Endothelial cell of umbilical vein (primary cell): ENCODE measurements at regions not wholly inside any gene's neighbourhood (a gene's known extent, or its start where the extent isn't known, plus 50 kb on each side); places are given as distances from the start of the nearest gene placed in this dataset.

Experiments
- BruUV-seq: library from RNA; stranded (reverse); fragments of 400-500 nt; replicated peaks from 2 replicates; lab custom pipeline; 2021; lab: Mats Ljungman, UMichigan
- CTCF ChIA-PET: fragments of 300-600, 350-600 bp; sonication (Branson Sonifier 250); formaldehyde crosslinking; loops from one replicate; lab custom pipeline; 2021; ENCODE audit warnings: antibody characterized with exemption, inconsistent platforms; lab: Charles Lee
- POLR2A ChIA-PET: fragments of 300-600, 350-600 bp; sonication (Branson Sonifier 250); formaldehyde crosslinking; loops from one replicate; lab custom pipeline; 2021; ENCODE audit warnings: antibody characterized with exemption, inconsistent platforms; lab: Charles Lee
- DNase-seq: peaks from one replicate; pipeline ENCODE4 v3.0.0-alpha.2; 2011; ENCODE audit warnings: low read depth, low spot score
- FAIRE-seq: peaks from 2 replicates; lab custom pipeline; 2011; peaks lifted over from hg19 to GRCh38; lab: Jason Lieb, UNC
- H2AFZ ChIP-seq: 2 replicates; pipeline ENCODE4 v1.6.0; 2012; ENCODE audit warnings: low read depth, low read length, control low read depth, inconsistent platforms
- H3K27ac ChIP-seq: 2 replicates; pipeline ENCODE4 v1.5.1; 2011; ENCODE audit warnings: low read depth, mild to moderate bottlenecking, control low read depth, low read length, moderate library complexity; ENCODE audit not compliant: insufficient read depth
- H3K27me3 ChIP-seq, 2 experiments: 2 replicates each; pipeline versions ENCODE4 v1.6.0 to v1.6.1; 2011; ENCODE audit warnings: low read length in 2 of 2, mixed read lengths in 1 of 2; ENCODE audit not compliant: control insufficient read depth in 2 of 2, insufficient read depth in 2 of 2
- H3K36me3 ChIP-seq, 2 experiments: 2 replicates in 1 of 2; 3 replicates in 1 of 2; pipeline ENCODE4 v1.5.1; 2011; ENCODE audit warnings: low read length in 2 of 2, mild to moderate bottlenecking in 1 of 2, moderate library complexity in 1 of 2; ENCODE audit not compliant: control insufficient read depth in 2 of 2, insufficient read depth in 2 of 2; ENCODE audit errors: extremely low read depth in 1 of 2
- H3K4me1 ChIP-seq: 3 replicates; pipeline ENCODE4 v1.5.1; 2011; ENCODE audit warnings: mild to moderate bottlenecking, low read length; ENCODE audit not compliant: control insufficient read depth, insufficient read depth; ENCODE audit errors: extremely low read depth
- H3K4me2 ChIP-seq: 2 replicates; pipeline ENCODE4 v1.6.1; 2011; ENCODE audit warnings: low read length, control low read depth, mixed read lengths; ENCODE audit not compliant: insufficient read depth
- H3K4me3 ChIP-seq, 3 experiments: fragments of 200-600 bp in 1 of 3; sonication (generic), shearing (Covaris generic) in 1 of 3; replicated peaks in 1 of 3; 2 replicates each; pipeline ENCODE4 v1.5.1; 2011 to 2016; ENCODE audit warnings: control low read depth in 3 of 3, low read length in 3 of 3, mild to moderate bottlenecking in 2 of 3, inconsistent platforms in 1 of 3, low read depth in 1 of 3, moderate library complexity in 1 of 3; ENCODE audit not compliant: insufficient read depth in 1 of 3
- H3K79me2 ChIP-seq: 2 replicates; pipeline ENCODE4 v1.6.0; 2012; ENCODE audit warnings: low read length, inconsistent platforms; ENCODE audit not compliant: control insufficient read depth, insufficient read depth
- H3K9ac ChIP-seq: replicated peaks from 2 replicates; pipeline ENCODE3; 2011; ENCODE audit warnings: low read length, control low read depth; ENCODE audit not compliant: insufficient read depth; ENCODE audit errors: extremely low read depth
- H3K9me1 ChIP-seq: replicated peaks from 3 replicates; pipeline ENCODE4 v1.6.0; 2011; ENCODE audit warnings: mild to moderate bottlenecking, low read length; ENCODE audit not compliant: control insufficient read depth, insufficient read depth; ENCODE audit errors: extremely low read depth
- H3K9me3 ChIP-seq: replicated peaks from 2 replicates; pipeline ENCODE4 v1.5.1; 2012; ENCODE audit warnings: low read length, inconsistent platforms; ENCODE audit not compliant: control insufficient read depth, insufficient read depth
- H4K20me1 ChIP-seq: replicated peaks from 2 replicates; pipeline ENCODE3; 2011; ENCODE audit warnings: mild to moderate bottlenecking, low read length; ENCODE audit not compliant: control insufficient read depth, insufficient read depth; ENCODE audit errors: extremely low read depth
- FOS ChIP-seq: IDR thresholded peaks from 2 replicates; pipeline ENCODE4 v1.6.1; 2011; ENCODE audit warnings: mild to moderate bottlenecking, low read length, moderate library complexity, borderline replicate concordance; ENCODE audit not compliant: insufficient read depth
- JUN ChIP-seq: IDR thresholded peaks from 2 replicates; pipeline ENCODE4 v1.6.1; 2011; ENCODE audit warnings: borderline replicate concordance, low read depth; ENCODE audit not compliant: insufficient read length, insufficient read depth
- MAX ChIP-seq: IDR thresholded peaks from 2 replicates; pipeline ENCODE4 v1.6.1; 2011; ENCODE audit not compliant: insufficient read depth, insufficient read length
- POLR2A ChIP-seq: IDR thresholded peaks from 2 replicates; pipeline ENCODE4 v1.6.1; 2012; ENCODE audit warnings: low read depth, mild to moderate bottlenecking, control low read depth, low read length
- POLR2AphosphoS5 ChIP-seq: IDR thresholded peaks from 2 replicates; pipeline ENCODE4 v1.6.1; 2012; ENCODE audit warnings: low read depth, mild to moderate bottlenecking, control low read depth, low read length, moderate library complexity; ENCODE audit not compliant: insufficient read depth
- dilution Hi-C: fragments of 300-500 bp; cut with MboI; formaldehyde crosslinking; loops from one replicate; pipeline ENCODE4 v1.15.0; 2019; ENCODE audit warnings: low sequenced_read_pairs; ENCODE audit not compliant: extremely low pct_ligation_motif_present
- intact Hi-C: fragments of 100-400 bp; cut with micrococcal nuclease; formaldehyde crosslinking; loops from one replicate; pipeline ENCODE4 v1.10.0; 2022

DNA sequence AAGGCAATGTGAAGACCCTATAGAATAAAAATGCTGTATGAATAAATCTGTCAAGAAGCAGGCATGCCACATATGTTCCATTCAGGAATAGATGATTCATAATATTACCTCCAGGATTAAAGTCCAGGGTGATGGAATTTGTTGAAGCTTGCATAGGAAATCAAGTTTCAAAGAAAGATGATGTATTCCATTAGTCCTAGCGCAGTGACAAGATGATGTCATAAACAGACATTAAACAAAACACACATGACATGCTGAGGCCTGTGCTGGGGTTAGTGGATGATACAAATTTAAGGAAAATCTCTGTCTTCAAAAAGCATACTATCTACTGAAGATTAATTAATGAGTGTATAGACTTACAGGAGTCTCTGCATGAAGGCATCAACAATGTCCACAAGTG, 1025.2 kb downstream of the CDH11 start:
- Histone ChIP-seq H3K79me2 (no peaks in the 10 kb centered on the region), H3K9me3 (no peaks in the 10 kb centered on the region), H3K27ac (no peak overlapping the region), H3K4me2 (no peak overlapping the region), H3K9me1 (no peaks in the 10 kb centered on the region), H2AFZ (no peak overlapping the region), H4K20me1 (no peaks in the 10 kb centered on the region), H3K27me3 (no peaks in the 10 kb centered on the region), H3K36me3 (no peaks in the 10 kb centered on the region), H3K9ac (no peak overlapping the region), H3K4me1 (no peaks in the 10 kb centered on the region), H3K4me3 (no peak overlapping the region)
- POLR2A ChIA-PET, result no interaction called here
- intact Hi-C loops (no loop called here), dilution Hi-C loops (no loop called here)
- no peak for DNase-seq
- no TSS peak for BruUV-seq
- no peak for FAIRE-seq
- CTCF ChIA-PET, result no interaction called here
- TF ChIP-seq POLR2A (no peak), JUN (no peak), POLR2AphosphoS5 (no peak)

DNA sequence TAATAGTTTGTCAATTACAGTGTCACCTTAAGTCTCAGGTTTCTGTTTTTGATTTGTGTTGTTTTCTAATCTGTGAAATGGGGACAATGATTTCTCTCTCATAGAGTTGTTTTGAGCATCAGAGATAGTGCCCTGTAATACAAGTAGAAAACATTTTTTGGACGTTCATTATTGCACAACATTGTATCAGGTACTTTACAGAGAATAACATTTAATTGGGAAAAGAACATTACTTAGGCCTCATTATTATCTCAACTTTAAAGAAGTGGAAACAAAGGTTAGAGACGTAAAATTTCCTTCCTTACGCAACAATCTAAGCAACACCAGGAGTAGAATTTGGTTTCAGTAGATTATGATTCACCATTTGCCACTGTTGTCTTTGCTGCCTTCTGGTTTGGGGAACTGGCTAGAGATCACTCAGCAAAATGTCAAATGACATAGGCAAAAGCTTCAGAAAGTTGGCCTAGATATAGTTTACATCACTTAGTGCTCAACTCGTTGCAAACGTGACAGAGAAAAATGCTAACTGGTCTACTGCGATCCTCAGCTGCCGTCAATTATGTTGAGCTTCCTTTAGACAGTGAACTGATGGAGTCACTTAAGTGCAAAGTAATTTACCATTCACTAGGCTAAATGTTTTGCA, 1026.8 kb downstream of the CDH11 start:
- no peaks in the 10 kb centered on the region for H3K9me1 ChIP-seq
- H4K20me1 ChIP-seq, result peaks cover 2% of the 10 kb centered on the region
- H3K4me1 ChIP-seq, result no peaks in the 10 kb centered on the region
- dilution Hi-C loops (no loop called here), intact Hi-C loops (no loop called here)
- no peak overlapping the region for H3K4me3 ChIP-seq
- no peaks in the 10 kb centered on the region for H3K36me3 ChIP-seq
- H3K27ac ChIP-seq, result no peak overlapping the region
- H3K4me2 ChIP-seq, result no peak overlapping the region
- ChIA-PET POLR2A (no interaction called here), CTCF (no interaction called here)
- no peaks in the 10 kb centered on the region for H3K27me3 ChIP-seq
- H3K9me3 ChIP-seq, result no peaks in the 10 kb centered on the region
- FAIRE-seq, result no peak
- H3K79me2 ChIP-seq, result no peaks in the 10 kb centered on the region
- no peak for DNase-seq
- BruUV-seq, result no TSS peak
- no peak overlapping the region for H2AFZ ChIP-seq
- no peak overlapping the region for H3K9ac ChIP-seq
- no peak for TF ChIP-seq FOS
- TF ChIP-seq MAX, result no peak
